Peyer's patch (tissue), 4 donors: ENCODE measurements at regions not wholly inside any gene's neighbourhood (a gene's known extent, or its start where the extent isn't known, plus 50 kb on each side); places are given as distances from the start of the nearest gene placed in this dataset.

Experiments used
- DNase-seq, 3 donors: peaks; one replicate each; pipeline ENCODE4 v3.0.0-alpha.2; 2017 to 2019
- H3K27ac ChIP-seq, 4 donors: fragments of 200-600 bp; sonication (generic); one replicate each; pipeline ENCODE4 v1.5.1; 2016 to 2019
- H3K27me3 ChIP-seq, 2 donors: fragments of 200-600 bp; sonication (generic); one replicate each; pipeline ENCODE4 v1.5.1; 2019
- H3K36me3 ChIP-seq, 3 donors: fragments of 200-600 bp; sonication (generic); one replicate each; pipeline ENCODE4 v1.5.1; 2016 to 2019
- H3K4me1 ChIP-seq, 4 donors: fragments of 200-600 bp; sonication (generic); one replicate each; pipeline ENCODE4 v1.5.1; 2016 to 2019
- H3K4me3 ChIP-seq, 4 donors: fragments of 200-600 bp; sonication (generic); 1 replicate in 3 of 4; 2 replicates in 1 of 4; pipeline ENCODE4 v1.5.1; 2016 to 2019; ENCODE audit warnings: mild to moderate bottlenecking in 1 of 4
- H3K9me3 ChIP-seq, 4 donors: fragments of 200-600 bp; sonication (generic); one replicate each; pipeline ENCODE4 v1.5.1; 2016 to 2019; ENCODE audit warnings: mild to moderate bottlenecking in 1 of 4
- CTCF ChIP-seq, 6 experiments: fragments of 450-650 bp in 4 of 6; fragments of 200-600 bp in 2 of 6; sonication (generic) in 1 of 6; IDR thresholded peaks; one replicate each; pipeline ENCODE4 v1.5.1; 2017 to 2019; ENCODE audit warnings: antibody characterized with exemption in 6 of 6, mild to moderate bottlenecking in 3 of 6, moderate library complexity in 1 of 6
- POLR2A ChIP-seq, 2 donors: fragments of 450-650 bp; IDR thresholded peaks; one replicate each; pipeline ENCODE4 v1.5.1; 2017; ENCODE audit warnings: antibody characterized with exemption in 2 of 2, mild to moderate bottlenecking in 2 of 2, moderate library complexity in 2 of 2

GRCh38 chr12:130216031-130216430, 53.8 kb downstream of the FZD10 start:
- Histone ChIP-seq H3K4me1 (no peaks in the 10 kb centered on the region), H3K36me3 (no peaks in the 10 kb centered on the region), H3K27ac (no peak overlapping the region), H3K4me3 (no peak overlapping the region), H3K9me3 (no peaks in the 10 kb centered on the region), H3K27me3 (no peaks in the 10 kb centered on the region)
- DNase-seq, result no peak
- no peak for TF ChIP-seq POLR2A (IDR thresholded peaks at IDR 0.05)
- no peak for TF ChIP-seq CTCF (IDR thresholded peaks at IDR 0.05)

GRCh38 chr12:130218682-130219081, 56.4 kb downstream of the FZD10 start:
- no peak for DNase-seq
- no peaks in the 10 kb centered on the region for H3K36me3 ChIP-seq
- no peak for TF ChIP-seq CTCF (IDR thresholded peaks at IDR 0.05)
- TF ChIP-seq POLR2A (IDR thresholded peaks at IDR 0.05), result no peak

DNA sequence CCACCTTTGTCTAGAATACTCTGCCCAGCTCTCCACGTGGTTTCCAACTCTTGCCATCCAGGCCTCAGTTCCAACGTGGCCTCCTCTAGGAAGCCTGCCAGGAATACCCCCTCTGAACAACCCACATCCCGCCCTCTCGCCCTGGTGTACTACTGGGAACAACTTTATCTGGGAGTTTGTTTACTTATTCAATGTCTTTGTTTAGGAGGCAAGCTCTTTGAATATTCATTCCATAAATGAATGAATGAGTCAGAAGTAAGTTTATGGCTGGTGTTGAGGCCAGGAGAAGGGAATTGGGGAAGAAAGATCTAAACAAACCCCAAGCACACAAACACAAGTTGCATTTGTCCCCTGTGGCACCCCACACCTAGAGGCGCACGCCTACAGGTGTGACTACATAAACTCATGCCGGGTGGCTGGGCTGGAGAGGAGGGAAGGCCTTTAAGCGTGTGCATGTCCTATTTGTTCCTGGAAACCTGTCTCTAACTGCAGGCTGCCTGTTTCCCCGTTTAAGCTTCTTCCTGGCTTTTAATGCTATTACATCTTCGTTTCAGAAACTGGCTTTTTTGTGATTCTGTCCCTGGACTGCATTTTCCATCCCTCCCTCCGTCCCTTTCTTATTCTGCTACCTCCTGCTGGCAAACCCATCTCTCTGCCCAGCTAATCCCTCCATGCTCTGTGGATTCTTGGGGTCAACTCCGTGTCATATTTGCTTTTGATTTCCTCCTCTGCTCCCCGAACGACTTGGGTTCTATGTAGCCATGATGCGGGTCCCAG, 57.9 kb downstream of the FZD10 start:
- Histone ChIP-seq H3K36me3 (no peaks in the 10 kb centered on the region), H3K27me3 (no peaks in the 10 kb centered on the region), H3K4me1 (no peaks in the 10 kb centered on the region), H3K9me3 (no peaks in the 10 kb centered on the region), H3K27ac (no peak overlapping the region), H3K4me3 (no peak overlapping the region)
- no peak for DNase-seq
- TF ChIP-seq CTCF (IDR thresholded peaks at IDR 0.05), result no peak
- TF ChIP-seq POLR2A (IDR thresholded peaks at IDR 0.05), result no peak

More at GRCh38 chr12:130218682-130219081, 56.4 kb downstream of the FZD10 start:
- H3K4me1 ChIP-seq, result no peaks in the 10 kb centered on the region
- no peaks in the 10 kb centered on the region for H3K27me3 ChIP-seq
- H3K4me3 ChIP-seq, result no peak overlapping the region
- H3K27ac ChIP-seq, result no peak overlapping the region
- no peaks in the 10 kb centered on the region for H3K9me3 ChIP-seq

- Histone ChIP-seq H3K27me3 (no peaks in the 10 kb centered on the region), H3K36me3 (no peaks in the 10 kb centered on the region), H3K9me3 (no peaks in the 10 kb centered on the region), H3K27ac (no peak overlapping the region), H3K4me3 (no peak overlapping the region), H3K4me1 (no peaks in the 10 kb centered on the region)
- no peak for TF ChIP-seq CTCF (IDR thresholded peaks at IDR 0.05)
- no peak for TF ChIP-seq POLR2A (IDR thresholded peaks at IDR 0.05)
- DNase-seq, result no peak
Observed at GRCh38 chr12:130220706-130221100, 58.4 kb downstream of the FZD10 start.

- H3K9me3 ChIP-seq, result no peaks in the 10 kb centered on the region
- H3K36me3 ChIP-seq, result no peaks in the 10 kb centered on the region
- DNase-seq, result no peak
- no peaks in the 10 kb centered on the region for H3K4me1 ChIP-seq
- no peak overlapping the region for H3K27ac ChIP-seq
- H3K4me3 ChIP-seq, result no peak overlapping the region
- TF ChIP-seq CTCF (IDR thresholded peaks at IDR 0.05), result no peak
- no peak for TF ChIP-seq POLR2A (IDR thresholded peaks at IDR 0.05)
- H3K27me3 ChIP-seq, result no peaks in the 10 kb centered on the region
Observed at GRCh38 chr12:130222519-130223218, 60.4 kb downstream of the FZD10 start.
